ENCODE measurements at regions not wholly inside any gene's neighbourhood (a gene's known extent, or its start where the extent isn't known, plus 50 kb on each side); places are given as distances from the start of the nearest gene placed in this dataset.

DNA sequence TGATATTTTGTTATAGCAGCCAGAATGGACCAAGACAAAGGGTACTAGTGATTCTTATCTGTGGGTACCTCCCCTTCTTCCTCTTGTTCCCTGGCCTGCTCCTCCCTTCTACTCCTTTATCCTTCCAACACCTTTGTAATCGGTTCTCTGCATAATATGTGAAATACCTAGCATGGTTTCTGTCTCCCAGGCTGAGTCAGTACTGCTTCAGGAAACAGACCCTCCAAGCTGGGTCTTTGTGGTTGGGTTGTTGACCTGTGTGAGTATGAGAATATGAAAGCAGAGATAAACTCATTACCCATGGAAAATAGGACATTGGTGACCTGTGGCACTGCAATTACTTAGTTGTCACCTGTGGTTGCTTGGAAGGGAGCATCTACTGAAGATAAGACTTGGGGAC lies 69.3 kb upstream of the KLF13 start:
- no peak overlapping the region for H3K4me3 ChIP-seq (ENCODE audit: low read depth in 1 of 2, low read length in 1 of 2)
- H3K27me3 ChIP-seq: no peaks in the 10 kb centered on the region
- no peaks in the 10 kb centered on the region for H3K9me3 ChIP-seq
- TF ChIP-seq, protein P1, sequence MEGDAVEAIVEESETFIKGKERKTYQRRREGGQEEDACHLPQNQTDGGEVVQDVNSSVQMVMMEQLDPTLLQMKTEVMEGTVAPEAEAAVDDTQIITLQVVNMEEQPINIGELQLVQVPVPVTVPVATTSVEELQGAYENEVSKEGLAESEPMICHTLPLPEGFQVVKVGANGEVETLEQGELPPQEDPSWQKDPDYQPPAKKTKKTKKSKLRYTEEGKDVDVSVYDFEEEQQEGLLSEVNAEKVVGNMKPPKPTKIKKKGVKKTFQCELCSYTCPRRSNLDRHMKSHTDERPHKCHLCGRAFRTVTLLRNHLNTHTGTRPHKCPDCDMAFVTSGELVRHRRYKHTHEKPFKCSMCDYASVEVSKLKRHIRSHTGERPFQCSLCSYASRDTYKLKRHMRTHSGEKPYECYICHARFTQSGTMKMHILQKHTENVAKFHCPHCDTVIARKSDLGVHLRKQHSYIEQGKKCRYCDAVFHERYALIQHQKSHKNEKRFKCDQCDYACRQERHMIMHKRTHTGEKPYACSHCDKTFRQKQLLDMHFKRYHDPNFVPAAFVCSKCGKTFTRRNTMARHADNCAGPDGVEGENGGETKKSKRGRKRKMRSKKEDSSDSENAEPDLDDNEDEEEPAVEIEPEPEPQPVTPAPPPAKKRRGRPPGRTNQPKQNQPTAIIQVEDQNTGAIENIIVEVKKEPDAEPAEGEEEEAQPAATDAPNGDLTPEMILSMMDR (IDR thresholded peaks at IDR 0.05): no peak
- H3K4me1 ChIP-seq (ENCODE audit: control insufficient read depth in 1 of 2, insufficient read depth in 1 of 2, low read depth in 1 of 2, low read length in 1 of 2): peaks cover 61 to 69% of the 10 kb centered on the region in 2 experiments
- peak overlapping the region; percentile 21 for H3K27ac ChIP-seq
- H3K36me3 ChIP-seq: no peaks in the 10 kb centered on the region

DNA sequence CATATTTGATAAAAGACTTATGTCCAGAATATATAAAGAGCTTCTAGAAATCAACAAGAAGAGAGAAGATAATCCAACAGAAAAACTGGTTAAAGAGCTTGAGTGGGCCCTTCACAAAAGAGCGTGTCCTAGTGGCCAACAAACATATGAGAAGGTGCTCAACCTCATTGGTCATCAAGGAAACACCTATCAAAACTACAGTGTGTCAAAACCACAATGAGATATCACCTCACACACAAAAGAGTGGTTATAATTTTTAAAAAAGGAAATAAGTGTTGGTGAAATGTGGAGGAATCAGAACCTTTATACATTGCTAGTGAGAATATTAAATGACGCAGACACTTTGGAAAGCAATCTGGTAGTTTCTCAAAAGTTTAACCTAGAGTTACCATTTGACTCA lies 68.4 kb upstream of the KLF13 start:
- no peaks in the 10 kb centered on the region for H3K9me3 ChIP-seq
- TF ChIP-seq, protein P1 (IDR thresholded peaks at IDR 0.05): no peak
- H3K4me1 ChIP-seq (ENCODE audit: control insufficient read depth in 1 of 2, insufficient read depth in 1 of 2, low read depth in 1 of 2, low read length in 1 of 2): peaks cover 70 to 79% of the 10 kb centered on the region in 2 experiments
- H3K36me3 ChIP-seq: no peaks in the 10 kb centered on the region
- no peak overlapping the region for H3K4me3 ChIP-seq (ENCODE audit: low read depth in 1 of 2, low read length in 1 of 2)
- no peaks in the 10 kb centered on the region for H3K27me3 ChIP-seq
- H3K27ac ChIP-seq: no peak overlapping the region

GRCh38 chr15:31259562-31260252 lies 66.9 kb upstream of the KLF13 start:
- Histone ChIP-seq H3K4me1 (ENCODE audit: control insufficient read depth in 1 of 2, insufficient read depth in 1 of 2, low read depth in 1 of 2, low read length in 1 of 2) (peaks cover 82 to 90% of the 10 kb centered on the region in 2 experiments), H3K4me3 (ENCODE audit: low read depth in 1 of 2, low read length in 1 of 2) (peak overlapping the region in 1 of 2 experiments; percentile 1), H3K27ac (peak overlapping the region; percentile 100), H3K9me3 (no peaks in the 10 kb centered on the region), H3K36me3 (no peaks in the 10 kb centered on the region), H3K27me3 (no peaks in the 10 kb centered on the region)
- TF ChIP-seq, protein P1 (IDR thresholded peaks at IDR 0.05): no peak

DNA sequence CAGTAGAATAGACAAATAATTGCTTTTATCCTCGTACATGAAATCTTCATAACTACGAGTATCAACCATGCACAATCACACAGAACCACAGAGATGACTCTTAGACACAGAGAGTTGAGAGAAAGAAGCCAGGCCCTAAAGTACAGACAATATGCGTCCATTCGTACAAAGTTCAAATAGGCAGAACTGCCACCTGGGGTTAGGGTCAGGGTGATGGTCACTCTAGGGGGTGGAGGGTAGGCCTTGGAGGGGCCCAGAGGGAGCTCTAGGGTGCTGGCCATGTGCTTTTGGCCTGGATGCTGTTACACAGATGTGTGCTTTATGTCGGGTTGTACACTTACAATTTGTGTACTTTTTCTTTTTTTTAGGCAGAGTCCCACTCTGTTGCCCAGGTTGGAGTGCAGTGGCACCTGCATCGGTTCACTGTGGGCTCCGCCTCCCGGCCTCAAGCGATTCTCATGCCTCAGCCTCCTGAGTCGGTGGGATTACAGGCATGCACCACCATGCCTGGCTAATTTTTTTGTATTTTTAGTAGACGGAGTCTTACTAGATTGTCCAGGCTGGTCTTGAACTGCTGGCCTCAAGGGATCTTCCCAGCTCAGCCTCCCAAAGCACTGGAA lies 65.9 kb upstream of the KLF13 start:
- no peaks in the 10 kb centered on the region for H3K27me3 ChIP-seq
- no peaks in the 10 kb centered on the region for H3K9me3 ChIP-seq
- peaks cover 83 to 90% of the 10 kb centered on the region in 2 experiments for H3K4me1 ChIP-seq (ENCODE audit: control insufficient read depth in 1 of 2, insufficient read depth in 1 of 2, low read depth in 1 of 2, low read length in 1 of 2)
- H3K36me3 ChIP-seq: no peaks in the 10 kb centered on the region
- no peak overlapping the region for H3K4me3 ChIP-seq (ENCODE audit: low read depth in 1 of 2, low read length in 1 of 2)
- H3K27ac ChIP-seq: peak overlapping the region; percentile 100
- TF ChIP-seq, protein P1 (IDR thresholded peaks at IDR 0.05): no peak

GRCh38 chr15:31261266-31262142 lies 65.1 kb upstream of the KLF13 start:
- Histone ChIP-seq H3K4me3 (ENCODE audit: low read depth in 1 of 2, low read length in 1 of 2) (no peak overlapping the region), H3K27me3 (no peaks in the 10 kb centered on the region), H3K36me3 (no peaks in the 10 kb centered on the region), H3K27ac (peak overlapping the region; percentile 100), H3K9me3 (no peaks in the 10 kb centered on the region), H3K4me1 (ENCODE audit: control insufficient read depth in 1 of 2, insufficient read depth in 1 of 2, low read depth in 1 of 2, low read length in 1 of 2) (peaks cover 82 to 90% of the 10 kb centered on the region in 2 experiments)
- TF ChIP-seq, protein P1 (IDR thresholded peaks at IDR 0.05): no peak

All from neutrophil (primary cell).